ENCODE measurements at regions not wholly inside any gene's neighbourhood (a gene's known extent, or its start where the extent isn't known, plus 50 kb on each side); places are given as distances from the start of the nearest gene placed in this dataset.
A peak's percentile ranks its signal among the peaks of the same experiment; 100 is the strongest.

- no peaks in the 10 kb centered on the region for H3K27me3 ChIP-seq (ENCODE audit: control insufficient read depth in 2 of 2, insufficient read depth in 2 of 2, low read length in 2 of 2)
- intact Hi-C loops (cut with micrococcal nuclease), result loop anchor here (5.0 kb wide), 4 partner anchors 36 to 624 kb away; no protein-coding TSS in a partner anchor
- no peaks in the 10 kb centered on the region for H3K79me2 ChIP-seq (ENCODE audit: control insufficient read depth, insufficient read depth, low read length)
- peak overlapping the region; percentile 51 for H3K27ac ChIP-seq (ENCODE audit: insufficient read depth, low read depth, low read length)
- H2AFZ ChIP-seq (ENCODE audit: low read depth, low read length), result no peak overlapping the region
- no peak overlapping the region for H3K4me2 ChIP-seq (ENCODE audit: insufficient read depth, low read length)
- no peaks in the 10 kb centered on the region for H3K9me1 ChIP-seq (replicated peaks; ENCODE audit: control insufficient read depth, extremely low read depth, insufficient read depth, low read length)
- ChIA-PET POLR2A (interaction anchor here (0.5 to 1.6 kb wide), 5 partner anchors 29 to 398 kb away, joined by 3 to 8 read pairs (median 3); partner anchors contain the start of gene RPL22L1), CTCF (interaction anchor here (0.6 to 7.5 kb wide), 104 partner anchors 9 to 624 kb away, joined by 3 to 525 read pairs (median 4); partner anchors contain the start of genes CLDN11, EIF5A2, RPL22L1 and SKIL)
- no peaks in the 10 kb centered on the region for H3K9me3 ChIP-seq (replicated peaks; ENCODE audit: control insufficient read depth, insufficient read depth, low read length)
- dilution Hi-C loops (cut with MboI; ENCODE audit: extremely low pct_ligation_motif_present, low sequenced_read_pairs), result loop anchor here (10.0 kb wide), 1 partner anchor 367 kb away; no protein-coding TSS in a partner anchor
- FAIRE-seq (peak; percentile 75), DNase-seq (ENCODE audit: low read depth, low spot score) (peak; percentile 61)
- TF ChIP-seq FOS (IDR thresholded peaks at IDR 0.05; ENCODE audit: borderline replicate concordance, insufficient read depth, low read length), result peak; percentile 30
- peak; percentile 66 for TF ChIP-seq JUN (IDR thresholded peaks at IDR 0.05; ENCODE audit: borderline replicate concordance, insufficient read depth, insufficient read length, low read depth)
- TF ChIP-seq MYC (IDR thresholded peaks at IDR 0.05; ENCODE audit: low read depth, low read length), result no peak
- BruUV-seq (replicated peaks), result no TSS peak
- H3K36me3 ChIP-seq (ENCODE audit: control insufficient read depth in 2 of 2, extremely low read depth in 1 of 2, insufficient read depth in 2 of 2, low read length in 2 of 2), result no peaks in the 10 kb centered on the region
- no peaks in the 10 kb centered on the region for H4K20me1 ChIP-seq (replicated peaks; ENCODE audit: control insufficient read depth, extremely low read depth, insufficient read depth, low read length)
- H3K4me3 ChIP-seq (replicated peaks in 1 of 3; ENCODE audit: insufficient read depth in 1 of 3, low read depth in 1 of 3, low read length in 3 of 3), result no peak overlapping the region
- no peak overlapping the region for H3K9ac ChIP-seq (replicated peaks; ENCODE audit: extremely low read depth, insufficient read depth, low read length)
- peaks cover 35% of the 10 kb centered on the region for H3K4me1 ChIP-seq (ENCODE audit: control insufficient read depth, extremely low read depth, insufficient read depth, low read length)
Measured at GRCh38 chr3:170811515-170811914, 58.5 kb downstream of the RPL22L1 start.

GRCh38 chr3:170809975-170810357 lies 60.0 kb downstream of the RPL22L1 start:
- Histone ChIP-seq H3K9ac (replicated peaks; ENCODE audit: extremely low read depth, insufficient read depth, low read length) (no peak overlapping the region), H4K20me1 (replicated peaks; ENCODE audit: control insufficient read depth, extremely low read depth, insufficient read depth, low read length) (no peaks in the 10 kb centered on the region), H3K79me2 (ENCODE audit: control insufficient read depth, insufficient read depth, low read length) (no peaks in the 10 kb centered on the region), H3K9me1 (replicated peaks; ENCODE audit: control insufficient read depth, extremely low read depth, insufficient read depth, low read length) (no peaks in the 10 kb centered on the region), H3K9me3 (replicated peaks; ENCODE audit: control insufficient read depth, insufficient read depth, low read length) (no peaks in the 10 kb centered on the region), H3K4me2 (ENCODE audit: insufficient read depth, low read length) (peak overlapping the region; percentile 44), H3K27me3 (ENCODE audit: control insufficient read depth in 2 of 2, insufficient read depth in 2 of 2, low read length in 2 of 2) (no peaks in the 10 kb centered on the region), H3K4me3 (replicated peaks in 1 of 3; ENCODE audit: insufficient read depth in 1 of 3, low read depth in 1 of 3, low read length in 3 of 3) (no peak overlapping the region), H3K4me1 (ENCODE audit: control insufficient read depth, extremely low read depth, insufficient read depth, low read length) (peaks cover 35% of the 10 kb centered on the region), H3K36me3 (ENCODE audit: control insufficient read depth in 2 of 2, extremely low read depth in 1 of 2, insufficient read depth in 2 of 2, low read length in 2 of 2) (no peaks in the 10 kb centered on the region), H2AFZ (ENCODE audit: low read depth, low read length) (no peak overlapping the region), H3K27ac (ENCODE audit: insufficient read depth, low read depth, low read length) (peak overlapping the region; percentile 32)
- ChIA-PET POLR2A (interaction anchor here (1.4 to 1.8 kb wide), 3 partner anchors 59 to 397 kb away, joined by 3 to 9 read pairs (median 3); no protein-coding TSS in a partner anchor), CTCF (interaction anchor here (0.8 to 7.5 kb wide), 34 partner anchors 10 to 502 kb away, joined by 3 to 525 read pairs (median 6); partner anchors contain the start of genes CLDN11 and SLC7A14)
- peak; percentile 44 for TF ChIP-seq FOS (IDR thresholded peaks at IDR 0.05; ENCODE audit: borderline replicate concordance, insufficient read depth, low read length)
- peak; percentile 4 for TF ChIP-seq POLR2A (IDR thresholded peaks at IDR 0.05; ENCODE audit: low read depth, low read length)
- no peak for TF ChIP-seq MAX (IDR thresholded peaks at IDR 0.05; ENCODE audit: insufficient read depth, insufficient read length)
- no peak for TF ChIP-seq MYC (IDR thresholded peaks at IDR 0.05; ENCODE audit: low read depth, low read length)
- DNase-seq (ENCODE audit: low read depth, low spot score), result peak; percentile 80
- intact Hi-C loops (cut with micrococcal nuclease), result loop anchor here (1.0 to 10.0 kb wide), 9 partner anchors 37 to 623 kb away; partner anchors contain the start of gene SLC7A14
- BruUV-seq (replicated peaks), result no TSS peak
- peak; percentile 80 for FAIRE-seq
- dilution Hi-C loops (cut with MboI; ENCODE audit: extremely low pct_ligation_motif_present, low sequenced_read_pairs), result loop anchor here (10.0 kb wide), 1 partner anchor 365 kb away; no protein-coding TSS in a partner anchor
